CD4-positive, alpha-beta T cell treated with Interleukin-15 for 1 hour (primary cell): ENCODE measurements at regions not wholly inside any gene's neighbourhood (a gene's known extent, or its start where the extent isn't known, plus 50 kb on each side); places are given as distances from the start of the nearest gene placed in this dataset.

Experiments used
- DNase-seq: peaks from one replicate; pipeline ENCODE4 v3.0.0-alpha.2; 2020

- DNase-seq: no peak
Observed at GRCh38 chr17:79520167-79521165, 90.4 kb downstream of the RBFOX3 start.

- DNase-seq: no peak
Observed at GRCh38 chr17:79519601-79520000, 91.2 kb downstream of the RBFOX3 start.

GRCh38 chr17:79518585-79519523 lies 92.0 kb downstream of the RBFOX3 start:
- DNase-seq: no peak

GRCh38 chr17:79517827-79518584 lies 92.8 kb downstream of the RBFOX3 start:
- DNase-seq: no peak

GRCh38 chr17:79515646-79516571 lies 94.9 kb downstream of the RBFOX3 start:
- DNase-seq: no peak

GRCh38 chr17:79515110-79515509 lies 95.7 kb downstream of the RBFOX3 start:
- DNase-seq: no peak

GRCh38 chr17:79513820-79514535 lies 96.9 kb downstream of the RBFOX3 start:
- DNase-seq: no peak

GRCh38 chr17:79513206-79513605 lies 97.6 kb downstream of the RBFOX3 start:
- no peak for DNase-seq

GRCh38 chr17:79511471-79511870 lies 99.4 kb downstream of the RBFOX3 start:
- DNase-seq: no peak

GRCh38 chr17:79510071-79510470 lies 100.8 kb downstream of the RBFOX3 start:
- DNase-seq: no peak

GRCh38 chr17:79509490-79509889 lies 101.4 kb downstream of the RBFOX3 start:
- no peak for DNase-seq

- no peak for DNase-seq
Observed at GRCh38 chr17:79509008-79509407, 101.8 kb downstream of the RBFOX3 start.

GRCh38 chr17:79508291-79508716 lies 102.5 kb downstream of the RBFOX3 start:
- no peak for DNase-seq

GRCh38 chr17:79506955-79507354 lies 103.9 kb downstream of the RBFOX3 start:
- DNase-seq: no peak

GRCh38 chr17:79506150-79506870 lies 104.5 kb downstream of the RBFOX3 start:
- DNase-seq: no peak

- DNase-seq: no peak
Observed at GRCh38 chr17:79505199-79505598, 105.7 kb downstream of the RBFOX3 start.

GRCh38 chr17:79504181-79504605 lies 106.7 kb downstream of the RBFOX3 start:
- no peak for DNase-seq

GRCh38 chr17:79503126-79503839 lies 107.6 kb downstream of the RBFOX3 start:
- no peak for DNase-seq

- DNase-seq: no peak
Observed at GRCh38 chr17:79501910-79502309, 108.9 kb downstream of the RBFOX3 start.
